GM19395 (cell line): ENCODE measurements at regions not wholly inside any gene's neighbourhood (a gene's known extent, or its start where the extent isn't known, plus 50 kb on each side); places are given as distances from the start of the nearest gene placed in this dataset.
"Not testable (repeated sequence)": the region's sequence is repeated elsewhere in the genome, so short reads cannot be mapped to it uniquely, and the experiment has no call there.

Experiments used
- ATAC-seq: cut with Tn5 transposase; IDR thresholded peaks from one replicate; pipeline ENCODE4 v1.9.1; 2021; ENCODE audit warnings: mild to moderate bottlenecking, moderate library complexity; ENCODE audit not compliant: unreplicated experiment

DNA sequence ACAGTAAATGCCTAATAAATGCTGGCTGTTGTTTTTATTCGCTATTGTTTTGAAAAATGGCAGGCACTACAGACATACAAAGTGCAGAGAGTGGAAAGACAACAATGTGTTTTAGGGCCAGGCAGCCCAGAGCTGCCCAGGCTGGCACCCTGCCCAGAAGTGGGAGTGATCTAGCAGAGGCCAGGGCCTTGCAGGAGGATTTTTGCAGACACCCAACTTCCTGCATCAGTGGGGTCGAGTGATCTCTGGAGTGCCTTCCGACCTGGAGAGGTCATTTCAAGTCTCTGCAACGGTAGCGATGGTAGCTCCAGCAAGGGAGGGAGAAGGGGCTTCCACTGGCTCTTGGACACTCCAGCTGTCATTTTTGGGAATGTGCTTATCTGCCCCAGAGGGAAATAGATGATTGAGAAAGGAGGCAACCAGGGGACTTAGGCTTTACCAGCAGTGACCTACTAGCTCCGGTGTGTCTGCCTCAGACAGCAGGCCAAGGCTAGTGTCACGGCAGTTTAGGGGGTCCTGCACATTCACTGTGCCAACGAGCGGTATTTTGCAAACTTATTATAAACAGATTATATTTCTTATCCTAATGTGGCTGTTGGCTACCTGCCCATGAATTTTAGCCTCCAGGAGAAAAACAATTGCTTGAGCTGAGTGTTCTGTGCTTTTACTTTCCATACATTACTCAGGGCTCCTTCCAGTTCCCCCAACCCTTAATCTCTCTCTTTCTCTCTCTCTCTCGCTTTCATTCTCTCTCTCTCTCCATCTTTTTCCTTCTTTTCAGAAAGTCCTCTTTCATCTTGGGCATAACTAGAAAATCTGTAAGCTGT is 153.9 kb upstream of the PLGLB2 start:
- not testable (repeated sequence) for ATAC-seq

DNA sequence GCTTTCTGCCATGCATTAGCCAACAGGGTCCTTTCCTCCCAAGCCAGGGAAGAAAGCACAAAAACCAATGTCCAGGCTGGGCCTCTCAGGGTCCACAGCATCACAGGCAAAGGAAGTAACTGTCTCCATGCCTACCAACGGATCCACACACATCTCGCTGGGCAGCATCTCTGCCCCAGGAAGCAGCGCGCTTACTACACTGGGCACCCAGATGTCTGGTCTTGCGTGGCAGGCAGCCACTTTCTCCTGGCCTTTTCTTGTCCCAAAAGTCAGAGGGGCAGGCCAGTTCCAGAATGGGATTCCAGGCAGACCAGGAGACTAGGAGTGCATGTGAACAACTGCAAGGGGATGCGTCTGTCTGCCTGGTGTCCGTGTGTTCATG is 153.3 kb upstream of the PLGLB2 start:
- not testable (repeated sequence) for ATAC-seq

DNA sequence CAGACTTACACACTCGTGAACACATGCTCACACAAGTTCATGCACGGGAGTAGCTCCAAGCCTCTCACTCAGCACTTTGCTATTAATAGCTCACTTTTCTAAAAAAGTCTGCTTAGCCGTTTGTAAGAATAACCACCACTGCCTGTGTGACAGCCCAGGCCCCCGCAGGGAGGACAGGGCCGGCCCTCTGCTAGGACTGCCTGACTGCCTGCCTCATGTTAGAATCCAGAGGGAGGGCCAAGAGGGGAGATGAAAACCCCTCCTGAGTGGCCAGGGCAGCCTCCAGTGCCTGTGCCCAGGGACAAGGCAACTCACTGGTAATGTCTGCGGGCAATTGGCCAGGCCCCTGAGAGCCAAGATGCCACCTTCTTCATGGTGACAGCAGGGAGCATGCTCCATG is 152.9 kb upstream of the PLGLB2 start:
- not testable (repeated sequence) for ATAC-seq

DNA sequence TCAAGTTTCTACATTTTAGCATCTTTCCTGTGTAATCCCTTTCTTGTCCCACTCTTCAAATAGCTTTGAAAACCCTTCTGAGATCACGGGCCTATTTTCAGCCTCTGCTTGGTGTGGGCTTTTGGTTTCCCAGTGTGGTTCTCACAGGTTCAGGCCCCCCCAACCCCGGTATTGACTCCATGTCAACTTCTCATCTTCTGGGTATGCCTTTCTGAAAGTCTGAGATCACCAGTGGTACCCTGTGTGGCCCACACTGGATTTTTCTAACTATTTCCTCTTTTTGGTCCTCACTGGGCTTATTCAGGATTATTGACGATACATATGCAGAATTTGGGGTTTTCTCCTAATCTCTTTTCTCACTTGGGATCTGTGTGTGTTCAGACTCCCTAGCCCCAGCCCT is 146.9 kb upstream of the PLGLB2 start:
- ATAC-seq = not testable (repeated sequence)

DNA sequence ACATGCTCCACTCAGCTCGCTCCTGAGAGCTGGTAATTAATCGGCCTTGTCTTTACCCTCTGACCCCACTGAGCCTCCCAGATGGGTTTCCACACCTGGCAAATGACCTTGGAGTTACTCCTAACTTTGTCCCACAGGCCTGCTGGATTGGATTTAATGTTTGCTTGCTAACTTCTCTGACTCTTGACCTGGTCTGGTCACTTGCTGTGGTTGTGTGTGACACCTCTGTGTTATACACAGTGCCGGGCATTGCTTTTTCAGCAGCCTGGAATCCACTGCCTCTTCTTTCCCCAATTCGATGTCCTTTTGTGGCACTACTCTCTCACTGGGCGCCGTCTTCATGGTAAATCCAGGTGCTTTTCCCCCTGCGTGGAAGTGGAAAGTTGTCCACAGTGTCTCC is 145.8 kb upstream of the PLGLB2 start:
- not testable (repeated sequence) for ATAC-seq

DNA sequence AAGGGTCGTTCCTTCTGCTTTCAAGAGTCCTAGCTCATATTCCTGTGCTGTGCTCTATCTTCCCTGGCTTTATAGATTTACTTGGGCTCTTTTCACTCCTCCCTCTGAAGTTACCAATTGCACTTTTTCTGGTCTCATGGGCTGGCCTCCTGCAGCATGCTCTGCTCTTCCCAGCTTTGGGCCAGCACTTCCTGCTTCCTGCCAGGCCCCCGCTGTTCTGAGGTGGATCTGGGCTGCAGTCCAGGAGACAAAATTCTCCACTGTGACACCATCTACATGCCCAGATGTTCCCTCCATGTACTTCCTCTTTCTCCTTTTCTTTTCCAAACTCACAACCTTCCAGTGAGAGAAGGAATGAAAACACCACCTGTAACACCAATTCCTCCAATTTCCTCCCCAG is 145.2 kb upstream of the PLGLB2 start:
- not testable (repeated sequence) for ATAC-seq

DNA sequence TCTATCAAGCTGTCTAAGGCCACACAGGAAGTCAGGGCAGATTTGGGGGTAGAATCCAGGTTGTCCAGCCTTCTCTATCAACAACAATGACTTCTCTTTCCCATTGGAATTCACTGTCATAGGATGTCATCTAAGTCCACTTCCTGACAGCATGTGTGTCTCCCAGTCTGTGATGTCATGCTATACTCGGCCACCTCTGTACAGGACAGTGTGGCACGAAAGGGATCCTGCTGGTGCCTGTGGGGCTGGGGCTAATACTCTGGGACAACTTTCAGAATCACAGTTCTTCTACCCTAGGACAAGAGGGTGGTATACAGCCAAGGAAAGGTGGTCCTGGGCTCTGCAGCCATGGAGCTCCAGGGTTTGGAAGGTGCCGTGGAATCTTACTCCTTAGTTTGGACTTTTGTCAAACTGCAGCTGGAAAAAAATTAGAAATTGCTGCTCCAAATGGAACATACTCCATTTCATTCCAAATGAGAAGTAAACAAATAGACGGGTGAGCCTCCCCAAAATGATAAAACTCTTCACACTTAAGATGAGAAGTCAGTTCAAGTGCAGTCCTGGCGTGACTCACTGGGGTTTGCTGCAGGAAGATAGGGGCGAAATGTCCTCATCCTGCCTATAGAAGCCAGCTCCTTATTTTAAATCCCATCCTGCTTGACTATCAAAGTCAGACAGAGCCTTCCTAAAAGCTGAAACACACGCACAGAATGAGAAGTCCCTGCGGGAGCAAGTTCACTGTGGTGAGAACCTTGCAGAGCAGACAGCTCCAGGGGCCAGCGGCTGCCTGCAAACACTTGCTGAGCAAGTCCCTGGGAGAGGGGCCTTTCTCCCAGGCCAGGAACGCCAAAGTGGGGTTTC is 144.2 kb upstream of the PLGLB2 start:
- ATAC-seq = not testable (repeated sequence)

DNA sequence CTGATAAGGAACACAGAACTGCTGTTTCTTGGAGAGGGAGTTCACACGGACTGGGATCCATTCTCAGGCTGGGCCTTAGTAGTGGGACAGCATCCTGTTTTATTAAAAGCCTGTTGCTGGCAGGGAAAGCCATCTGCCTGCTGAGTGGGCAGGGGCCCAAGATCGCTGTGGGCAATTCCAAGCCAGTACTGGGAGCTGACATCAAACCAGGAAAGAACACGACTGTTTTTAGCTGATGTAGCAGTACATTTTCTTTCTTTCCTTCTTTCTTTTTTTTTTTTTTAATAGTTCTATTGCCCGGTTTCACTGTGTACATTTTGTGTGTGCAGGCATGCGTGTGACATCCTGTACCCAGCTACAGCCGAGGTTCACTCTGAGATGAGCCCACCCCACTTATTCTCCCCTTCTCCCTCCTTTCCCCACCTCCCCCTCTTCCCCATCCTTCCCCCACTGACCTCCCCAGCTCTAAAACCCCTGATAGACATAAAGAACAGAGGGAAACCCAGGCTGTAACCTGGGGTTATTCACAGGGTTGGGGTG is 143.5 kb upstream of the PLGLB2 start:
- ATAC-seq = not testable (repeated sequence)

DNA sequence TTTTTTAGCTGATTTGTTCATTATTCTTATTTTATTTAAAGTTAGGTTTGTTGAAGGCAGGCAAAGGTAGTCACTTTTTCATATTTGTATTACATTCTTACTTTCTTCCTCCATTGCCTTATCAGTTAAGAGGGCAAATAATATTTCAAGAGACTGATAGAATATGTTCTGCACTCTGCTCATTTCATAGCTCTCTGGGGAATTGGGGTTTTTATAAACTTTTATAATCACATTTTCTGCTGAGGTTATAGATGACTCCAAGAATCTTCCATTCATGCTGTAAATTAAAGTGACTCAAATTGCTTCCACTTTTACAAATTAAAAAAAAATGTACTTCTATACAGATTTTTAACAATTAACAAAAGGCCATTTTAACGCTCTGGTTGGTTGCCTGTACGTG is 142.9 kb upstream of the PLGLB2 start:
- not testable (repeated sequence) for ATAC-seq

DNA sequence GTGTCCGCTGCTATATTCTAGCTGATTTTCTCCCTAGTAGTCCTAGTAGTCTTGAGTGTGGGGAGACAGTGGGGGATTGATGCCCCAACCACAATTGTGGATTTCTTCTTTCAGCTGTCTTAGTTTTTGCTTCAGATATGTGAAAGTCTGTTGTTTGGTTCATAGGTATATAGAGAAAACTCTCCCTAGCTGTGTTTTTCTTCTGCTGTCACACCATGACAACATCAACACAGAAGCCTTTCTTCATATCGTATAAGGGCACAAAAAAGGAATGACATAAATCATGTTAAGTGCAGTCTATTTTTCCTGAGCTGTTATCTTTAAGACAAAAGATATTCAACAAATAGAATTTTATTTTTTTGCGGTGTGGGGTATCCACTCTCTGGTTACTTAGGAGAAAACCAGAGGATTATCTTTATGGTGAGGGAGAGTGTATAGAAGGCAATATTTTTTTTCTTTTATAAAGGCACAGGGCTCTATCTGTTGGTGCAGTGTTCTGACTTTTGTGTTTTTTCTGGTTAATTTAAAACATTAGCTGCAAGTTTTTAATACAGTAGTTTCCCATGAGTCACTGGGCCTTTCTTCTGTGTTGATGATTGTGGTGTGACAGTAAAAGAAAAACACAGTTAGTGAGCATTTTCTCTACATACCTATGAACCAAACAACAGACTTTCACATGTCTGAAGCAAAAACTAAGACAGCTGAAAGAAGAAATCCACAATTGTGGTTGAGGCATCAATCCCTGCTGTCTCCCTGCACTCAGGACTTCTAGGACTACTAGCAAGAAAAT is 139.3 kb upstream of the PLGLB2 start:
- not testable (repeated sequence) for ATAC-seq

DNA sequence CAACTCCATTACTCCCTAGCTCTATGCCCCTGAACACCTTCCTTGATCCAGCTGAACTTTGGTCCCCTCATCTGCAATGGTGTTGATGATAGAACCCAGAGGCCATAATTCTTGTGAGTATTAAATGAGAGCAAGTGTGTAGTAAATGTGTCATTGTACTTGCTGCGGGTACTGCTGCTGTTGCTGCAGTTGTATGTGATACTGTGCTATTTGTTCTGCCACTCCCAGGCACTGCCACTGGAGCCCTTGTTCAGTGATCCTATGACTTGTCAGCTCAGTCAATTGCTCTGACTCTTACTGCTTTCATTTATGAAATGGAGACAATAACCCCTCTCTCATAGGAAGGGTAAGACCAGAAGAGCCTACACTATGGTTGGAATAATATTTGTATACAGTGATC is 136.9 kb upstream of the PLGLB2 start:
- ATAC-seq = not testable (repeated sequence)

DNA sequence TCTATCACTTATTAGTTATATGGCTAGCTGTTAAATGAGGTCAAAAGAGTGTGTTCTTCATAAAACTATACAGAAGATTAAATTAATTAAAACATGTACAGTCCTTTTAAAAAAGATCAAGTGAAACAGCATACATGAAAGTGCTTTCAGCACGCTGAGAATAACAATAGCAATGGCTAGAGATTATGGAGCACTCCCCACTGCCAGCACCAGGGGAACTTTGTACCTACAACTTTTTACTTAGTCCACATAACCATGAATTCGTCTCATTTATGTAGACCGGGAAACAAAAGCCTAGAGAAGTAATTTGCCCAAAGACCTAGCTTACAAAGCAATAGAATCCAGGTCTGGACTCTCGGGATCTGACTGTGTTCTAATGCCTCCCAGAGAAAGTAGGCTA is 136.5 kb upstream of the PLGLB2 start:
- not testable (repeated sequence) for ATAC-seq

DNA sequence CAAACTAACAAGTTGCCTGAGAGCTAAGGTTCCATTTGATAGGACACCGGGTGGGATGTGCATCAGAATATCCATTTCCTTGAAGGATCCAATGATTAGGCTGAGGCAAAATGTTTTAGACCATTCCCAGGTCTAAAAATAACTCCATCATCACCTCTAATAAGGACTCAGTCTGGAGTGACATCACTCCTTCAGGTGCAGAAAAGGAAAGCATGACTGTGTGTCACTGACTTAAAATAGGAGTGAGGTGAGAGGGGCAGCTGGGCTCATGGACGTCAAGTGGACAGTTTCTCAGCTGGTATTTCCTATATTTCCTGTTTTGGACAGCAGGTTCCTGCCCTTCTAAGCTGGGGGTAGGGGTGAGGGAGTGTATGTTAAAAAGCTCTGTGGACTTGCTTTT is 135.9 kb upstream of the PLGLB2 start:
- not testable (repeated sequence) for ATAC-seq

DNA sequence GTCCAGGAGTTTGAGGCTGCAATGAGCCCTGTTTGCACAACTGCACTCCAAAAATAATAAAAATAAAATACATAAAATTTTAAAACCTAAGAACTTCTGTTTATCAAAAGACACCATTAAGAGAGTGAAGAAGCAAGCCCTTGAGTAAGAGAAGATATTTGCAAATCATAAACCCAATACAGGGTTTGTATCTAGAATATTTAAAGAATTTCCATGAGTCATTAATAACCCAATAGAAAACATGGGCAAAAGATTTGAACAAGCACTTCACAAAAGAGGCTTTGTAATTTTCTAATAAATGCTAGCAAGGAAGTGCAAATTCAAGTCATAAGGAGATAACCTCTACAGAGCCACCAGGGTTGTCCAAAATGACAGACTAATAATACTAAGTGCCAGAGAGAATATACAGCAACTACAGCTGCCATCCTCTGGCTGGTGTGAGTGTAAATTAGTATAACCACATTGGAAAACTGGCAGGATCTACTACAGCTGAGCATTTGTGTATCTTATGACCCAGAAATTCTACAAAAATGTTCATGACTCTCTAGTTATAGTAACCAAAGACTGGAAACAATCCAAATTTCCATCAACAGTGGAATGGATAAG is 133.0 kb upstream of the PLGLB2 start:
- ATAC-seq = not testable (repeated sequence)

DNA sequence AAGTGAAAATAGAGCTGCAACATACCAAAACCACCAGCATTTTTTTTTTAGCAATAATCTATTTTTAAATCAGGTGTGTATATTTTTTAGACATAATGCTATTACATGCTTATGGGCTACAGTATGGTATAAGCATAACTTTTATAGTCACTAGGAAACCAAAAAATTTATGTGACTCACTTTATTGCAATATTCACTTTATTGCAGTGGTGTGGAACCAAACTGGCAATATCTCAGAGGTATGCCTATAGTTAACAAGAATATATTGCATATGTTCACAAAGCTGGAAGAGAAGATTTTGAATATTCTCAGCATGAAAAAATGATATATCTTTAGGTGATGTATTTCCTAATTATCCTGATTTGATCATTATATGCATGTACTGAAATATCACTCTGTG is 128.8 kb upstream of the PLGLB2 start:
- ATAC-seq = not testable (repeated sequence)

DNA sequence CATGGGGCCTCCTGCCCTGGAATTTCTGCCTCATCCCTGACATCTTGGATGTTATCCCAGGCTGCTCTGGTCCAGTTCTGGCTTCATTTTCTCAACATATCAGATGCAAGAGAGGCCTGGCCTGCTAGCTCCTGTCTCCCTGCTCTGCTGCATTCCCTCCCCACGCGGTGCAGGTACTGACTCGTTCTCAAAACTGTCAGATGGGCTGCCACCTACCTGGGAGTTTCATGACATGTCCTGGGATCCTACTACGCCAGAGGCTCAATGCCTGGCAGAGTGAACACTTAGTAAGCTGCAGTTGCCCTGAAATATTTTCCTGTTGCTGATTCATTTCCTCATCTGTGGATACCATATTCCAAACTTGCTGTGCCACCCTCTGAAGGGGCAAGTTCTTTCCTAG is 126.7 kb upstream of the PLGLB2 start:
- ATAC-seq = not testable (repeated sequence)

DNA sequence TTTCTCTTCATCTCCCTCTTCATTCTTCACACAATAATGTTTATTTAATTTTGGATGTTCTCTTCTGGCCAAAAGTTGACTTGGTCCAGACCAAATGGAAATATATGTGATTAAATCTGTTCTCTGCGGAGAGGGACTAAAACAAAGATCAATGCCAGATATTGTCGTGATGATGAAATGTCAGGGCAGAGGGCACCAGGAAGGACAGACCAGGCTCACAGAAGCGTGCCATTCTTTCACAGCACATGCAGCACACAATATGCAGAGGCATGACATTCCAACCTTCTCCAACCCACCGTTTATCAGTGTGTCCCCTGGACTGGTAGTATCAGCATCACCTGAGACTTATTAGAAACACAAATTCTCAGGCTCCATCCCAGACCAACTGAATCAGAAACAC is 125.2 kb upstream of the PLGLB2 start:
- ATAC-seq = not testable (repeated sequence)

DNA sequence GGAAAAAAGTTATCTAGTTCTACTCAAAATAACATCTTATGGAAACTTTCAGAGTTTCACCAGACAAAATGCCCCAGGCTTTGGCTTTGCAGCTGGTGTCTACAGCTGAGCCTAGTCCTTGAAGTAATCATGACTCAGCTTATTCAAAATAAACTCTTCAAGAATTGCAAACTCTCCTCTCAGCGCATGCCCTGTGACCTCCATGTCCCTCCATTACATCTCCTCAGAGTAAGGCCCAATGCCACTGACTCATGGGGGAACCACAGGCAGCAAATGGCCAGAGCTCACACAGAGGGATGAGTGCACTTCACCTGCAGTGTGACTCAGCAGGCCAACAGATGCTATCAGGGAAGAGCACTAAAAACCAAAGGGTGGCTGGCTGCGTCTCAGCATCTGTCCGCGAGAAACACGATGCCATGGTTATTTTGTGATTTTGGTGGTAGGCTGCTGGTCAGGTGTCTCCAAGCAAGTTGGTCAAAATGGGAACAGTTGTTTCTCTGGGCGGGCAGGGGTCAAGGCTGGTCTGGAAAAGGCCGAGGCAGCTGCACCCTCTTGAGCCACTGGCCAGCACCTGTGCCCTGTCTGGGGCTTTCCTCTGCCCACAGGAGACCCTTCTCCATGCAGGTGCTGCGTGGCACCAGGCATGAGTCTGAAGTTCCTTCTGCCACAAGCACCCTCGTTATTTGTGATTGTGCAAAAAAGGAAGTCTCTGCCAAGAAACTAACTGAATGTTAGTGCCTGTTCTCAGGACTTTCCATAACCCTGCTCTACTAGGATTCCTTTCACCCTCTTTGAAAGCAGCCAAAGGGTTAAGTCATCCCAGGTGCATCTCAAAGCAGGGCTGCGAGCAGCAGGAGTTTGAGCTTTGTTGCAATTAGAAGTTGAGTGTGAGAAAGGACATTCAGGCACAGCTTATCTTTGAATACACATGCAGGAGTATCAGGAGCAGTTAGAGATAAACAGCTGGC is 118.1 kb upstream of the PLGLB2 start:
- not testable (repeated sequence) for ATAC-seq

DNA sequence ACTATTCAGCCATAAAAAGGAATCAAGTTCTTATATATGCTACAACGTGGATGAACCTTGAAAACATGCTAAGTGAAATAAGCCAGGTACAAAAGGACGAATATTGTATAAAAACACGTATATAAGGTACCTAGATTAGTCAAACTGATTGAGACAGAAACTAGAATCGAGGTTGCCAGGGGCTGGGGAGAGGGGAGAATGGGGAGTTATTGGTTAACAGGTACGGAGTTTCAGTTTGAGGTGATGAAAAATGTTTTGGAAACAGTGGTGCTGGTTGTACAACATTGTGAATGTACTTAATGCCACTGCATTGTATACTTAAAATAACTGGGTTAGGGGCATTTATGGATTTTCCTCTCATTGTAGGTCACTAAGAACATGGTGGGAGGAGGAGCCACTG is 117.0 kb upstream of the PLGLB2 start:
- not testable (repeated sequence) for ATAC-seq
